SU-DHL-6 (cell line): ENCODE measurements at regions not wholly inside any gene's neighbourhood (a gene's known extent, or its start where the extent isn't known, plus 50 kb on each side); places are given as distances from the start of the nearest gene placed in this dataset.

Source experiments
- H2AFZ ChIP-seq: fragments of 200-600 bp; sonication (generic); 2 replicates; pipeline ENCODE4 v1.6.1; 2014; ENCODE audit warnings: low read depth, mild to moderate bottlenecking, moderate library complexity, mixed read lengths, antibody characterized with exemption, low read length; ENCODE audit not compliant: severe bottlenecking
- H3F3A ChIP-seq: fragments of 200-600 bp; shearing (Covaris generic); 2 replicates; pipeline ENCODE4 v1.6.0; 2016; ENCODE audit warnings: antibody characterized with exemption, mild to moderate bottlenecking; ENCODE audit not compliant: insufficient read depth
- H3K27ac ChIP-seq: fragments of 200-600 bp; sonication (generic); 2 replicates; pipeline ENCODE4 v1.5.1; 2016; ENCODE audit warnings: low read depth, mild to moderate bottlenecking, low read length, moderate library complexity, mixed read lengths
- H3K27me3 ChIP-seq: fragments of 200-600 bp; sonication (generic), shearing (Covaris generic); 2 replicates; pipeline ENCODE4 v1.6.0; 2014; ENCODE audit warnings: mild to moderate bottlenecking, low read length
- H3K36me3 ChIP-seq: fragments of 200-600 bp; sonication (generic); 2 replicates; pipeline ENCODE4 v1.6.1; 2014; ENCODE audit warnings: mild to moderate bottlenecking, low read length, mixed read lengths
- H3K4me2 ChIP-seq: fragments of 300-600, 200-600 bp; shearing (Covaris generic), sonication (generic); 2 replicates; pipeline ENCODE4 v1.6.0; 2014; ENCODE audit warnings: low read length, low read depth, mild to moderate bottlenecking; ENCODE audit not compliant: poor library complexity, severe bottlenecking
- H3K4me3 ChIP-seq: fragments of 200-600 bp; sonication (generic); 2 replicates; pipeline ENCODE4 v1.5.1; 2014; ENCODE audit warnings: antibody characterized with exemption, low read length, mild to moderate bottlenecking, mixed read lengths; ENCODE audit not compliant: insufficient read depth, poor library complexity, severe bottlenecking
- H3K79me2 ChIP-seq: fragments of 200-600 bp; sonication (generic); 2 replicates; pipeline ENCODE4 v1.6.1; 2014; ENCODE audit warnings: mild to moderate bottlenecking, low read length, moderate library complexity; ENCODE audit not compliant: insufficient read depth
- H3K9ac ChIP-seq: fragments of 200-600 bp; sonication (generic); 2 replicates; pipeline ENCODE4 v1.7.0; 2014; ENCODE audit warnings: mild to moderate bottlenecking, low read length
- H3K9me2 ChIP-seq: fragments of 200-600 bp; sonication (generic); replicated peaks from 2 replicates; pipeline ENCODE4 v1.6.1; 2014; ENCODE audit warnings: low read length; ENCODE audit not compliant: insufficient read depth
- H3K9me3 ChIP-seq: fragments of 200-600 bp; sonication (generic); 2 replicates; pipeline ENCODE4 v1.6.1; 2014; ENCODE audit warnings: low read length, mixed read lengths; ENCODE audit not compliant: insufficient read depth
- H4K20me1 ChIP-seq: fragments of 200-600 bp; sonication (generic); 2 replicates; pipeline ENCODE4 v1.6.1; 2014; ENCODE audit warnings: low read depth, mild to moderate bottlenecking, antibody characterized with exemption, low read length, moderate library complexity, mixed read lengths
- CTCF ChIP-seq: fragments of 200-600 bp; sonication (generic); IDR thresholded peaks from one replicate; pipeline ENCODE4 v1.5.1; 2017; ENCODE audit warnings: antibody characterized with exemption, mild to moderate bottlenecking, low read length, moderate library complexity; ENCODE audit not compliant: insufficient read depth, poor library complexity, severe bottlenecking
- EZH2phosphoT487 ChIP-seq: fragments of 200-600 bp; sonication (generic), shearing (Covaris generic); conservative IDR thresholded peaks from 2 replicates; pipeline ENCODE4 v1.6.1; 2018; ENCODE audit warnings: mild to moderate bottlenecking, antibody characterized with exemption, low read length, moderate library complexity, mixed read lengths

GRCh38 chr16:65776639-65777183 is 589.8 kb upstream of the CDH5 start:
- Histone ChIP-seq H3K36me3 (no peaks in the 10 kb centered on the region), H3K9me2 (no peaks in the 10 kb centered on the region), H3K27ac (no peak overlapping the region), H3K27me3 (no peaks in the 10 kb centered on the region), H3K4me3 (no peak overlapping the region), H2AFZ (no peak overlapping the region), H3K4me2 (no peak overlapping the region), H4K20me1 (no peaks in the 10 kb centered on the region), H3F3A (no peaks in the 10 kb centered on the region), H3K9me3 (peaks cover 2% of the 10 kb centered on the region; the same call in 1 of the 2 replicates), H3K79me2 (no peaks in the 10 kb centered on the region), H3K9ac (no peak overlapping the region)
- TF ChIP-seq EZH2phosphoT487 (no peak), CTCF (no peak)

- Histone ChIP-seq H3K9me3 (peaks cover 10% of the 10 kb centered on the region; the same call in 1 of the 2 replicates), H4K20me1 (no peaks in the 10 kb centered on the region), H3K36me3 (no peaks in the 10 kb centered on the region), H3K9me2 (no peaks in the 10 kb centered on the region), H2AFZ (no peak overlapping the region), H3K27ac (no peak overlapping the region), H3K4me2 (no peak overlapping the region), H3K4me3 (no peak overlapping the region), H3K79me2 (no peaks in the 10 kb centered on the region), H3F3A (no peaks in the 10 kb centered on the region), H3K27me3 (no peaks in the 10 kb centered on the region), H3K9ac (no peak overlapping the region)
- TF ChIP-seq EZH2phosphoT487 (no peak), CTCF (no peak)
Measured at GRCh38 chr16:65775829-65776228, 590.7 kb upstream of the CDH5 start.

GRCh38 chr16:65774350-65774749 is 592.1 kb upstream of the CDH5 start:
- Histone ChIP-seq H3K9ac (no peak overlapping the region), H3K9me2 (no peaks in the 10 kb centered on the region), H4K20me1 (no peaks in the 10 kb centered on the region), H3K36me3 (no peaks in the 10 kb centered on the region), H3K27ac (no peak overlapping the region), H3K79me2 (no peaks in the 10 kb centered on the region), H3K27me3 (no peaks in the 10 kb centered on the region), H3K4me2 (no peak overlapping the region), H2AFZ (no peak overlapping the region), H3K9me3 (peaks cover 10% of the 10 kb centered on the region; the same call in 1 of the 2 replicates), H3K4me3 (no peak overlapping the region), H3F3A (no peaks in the 10 kb centered on the region)
- TF ChIP-seq EZH2phosphoT487, result no peak
- no peak for TF ChIP-seq CTCF
